ENCODE measurements at regions not wholly inside any gene's neighbourhood (a gene's known extent, or its start where the extent isn't known, plus 50 kb on each side); places are given as distances from the start of the nearest gene placed in this dataset.

GRCh38 chr4:111812114-111812513 lies 333.1 kb upstream of the FAM241A start:
- H3K36me3 ChIP-seq (ENCODE audit: low read length) = no peaks in the 10 kb centered on the region
- no peak overlapping the region for H3K27ac ChIP-seq (ENCODE audit: low read depth, low read length)
- H3K9me2 ChIP-seq (replicated peaks; ENCODE audit: insufficient read depth, low read length) = no peaks in the 10 kb centered on the region
- H3K79me2 ChIP-seq (ENCODE audit: insufficient read depth, low read length) = no peaks in the 10 kb centered on the region
- TF ChIP-seq, protein P1, sequence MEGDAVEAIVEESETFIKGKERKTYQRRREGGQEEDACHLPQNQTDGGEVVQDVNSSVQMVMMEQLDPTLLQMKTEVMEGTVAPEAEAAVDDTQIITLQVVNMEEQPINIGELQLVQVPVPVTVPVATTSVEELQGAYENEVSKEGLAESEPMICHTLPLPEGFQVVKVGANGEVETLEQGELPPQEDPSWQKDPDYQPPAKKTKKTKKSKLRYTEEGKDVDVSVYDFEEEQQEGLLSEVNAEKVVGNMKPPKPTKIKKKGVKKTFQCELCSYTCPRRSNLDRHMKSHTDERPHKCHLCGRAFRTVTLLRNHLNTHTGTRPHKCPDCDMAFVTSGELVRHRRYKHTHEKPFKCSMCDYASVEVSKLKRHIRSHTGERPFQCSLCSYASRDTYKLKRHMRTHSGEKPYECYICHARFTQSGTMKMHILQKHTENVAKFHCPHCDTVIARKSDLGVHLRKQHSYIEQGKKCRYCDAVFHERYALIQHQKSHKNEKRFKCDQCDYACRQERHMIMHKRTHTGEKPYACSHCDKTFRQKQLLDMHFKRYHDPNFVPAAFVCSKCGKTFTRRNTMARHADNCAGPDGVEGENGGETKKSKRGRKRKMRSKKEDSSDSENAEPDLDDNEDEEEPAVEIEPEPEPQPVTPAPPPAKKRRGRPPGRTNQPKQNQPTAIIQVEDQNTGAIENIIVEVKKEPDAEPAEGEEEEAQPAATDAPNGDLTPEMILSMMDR (IDR thresholded peaks at IDR 0.05; ENCODE audit: insufficient read depth, low read length, poor library complexity, severe bottlenecking) = no peak
- TF ChIP-seq EZH2phosphoT487 (conservative IDR thresholded peaks at IDR 0.05; ENCODE audit: low read length) = no peak
- H3K4me3 ChIP-seq (ENCODE audit: insufficient read depth, low read length, poor library complexity, severe bottlenecking) = no peak overlapping the region
- no peaks in the 10 kb centered on the region for H3K27me3 ChIP-seq (ENCODE audit: low read length)
- H3F3A ChIP-seq (ENCODE audit: insufficient read depth) = no peaks in the 10 kb centered on the region
- no peak overlapping the region for H2AFZ ChIP-seq (ENCODE audit: low read depth, low read length, severe bottlenecking)
- no peak overlapping the region for H3K9ac ChIP-seq (ENCODE audit: low read length)
- no peaks in the 10 kb centered on the region for H3K9me3 ChIP-seq (ENCODE audit: insufficient read depth, low read length)
- H3K4me2 ChIP-seq (ENCODE audit: low read depth, low read length, poor library complexity, severe bottlenecking) = no peak overlapping the region
- no peaks in the 10 kb centered on the region for H4K20me1 ChIP-seq (ENCODE audit: low read depth, low read length)

DNA sequence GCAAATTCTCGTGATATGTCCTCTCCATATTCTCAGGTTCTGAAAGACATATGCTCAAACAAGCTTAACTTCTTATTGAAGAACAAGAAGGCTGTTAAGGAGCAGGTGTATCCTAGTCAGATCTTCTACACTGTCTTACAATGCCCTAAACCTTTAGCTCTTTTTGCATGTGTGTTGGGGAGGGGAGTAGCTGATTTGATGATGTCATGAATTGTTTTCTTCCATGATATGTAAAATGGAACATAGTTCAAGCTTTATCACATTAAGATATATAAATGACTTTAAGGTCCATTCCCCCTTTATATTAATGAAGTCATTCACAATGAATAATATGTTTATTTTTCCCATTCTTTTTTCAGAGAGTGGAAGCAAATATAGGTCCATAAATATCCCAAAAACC lies 332.5 kb upstream of the FAM241A start:
- no peak overlapping the region for H3K4me2 ChIP-seq (ENCODE audit: low read depth, low read length, poor library complexity, severe bottlenecking)
- H3K9ac ChIP-seq (ENCODE audit: low read length) = no peak overlapping the region
- no peaks in the 10 kb centered on the region for H3K79me2 ChIP-seq (ENCODE audit: insufficient read depth, low read length)
- H2AFZ ChIP-seq (ENCODE audit: low read depth, low read length, severe bottlenecking) = no peak overlapping the region
- no peaks in the 10 kb centered on the region for H3F3A ChIP-seq (ENCODE audit: insufficient read depth)
- H3K27ac ChIP-seq (ENCODE audit: low read depth, low read length) = no peak overlapping the region
- no peaks in the 10 kb centered on the region for H3K9me3 ChIP-seq (ENCODE audit: insufficient read depth, low read length)
- no peak overlapping the region for H3K4me3 ChIP-seq (ENCODE audit: insufficient read depth, low read length, poor library complexity, severe bottlenecking)
- H3K27me3 ChIP-seq (ENCODE audit: low read length) = no peaks in the 10 kb centered on the region
- no peaks in the 10 kb centered on the region for H3K9me2 ChIP-seq (replicated peaks; ENCODE audit: insufficient read depth, low read length)
- no peaks in the 10 kb centered on the region for H3K36me3 ChIP-seq (ENCODE audit: low read length)
- no peak for TF ChIP-seq EZH2phosphoT487 (conservative IDR thresholded peaks at IDR 0.05; ENCODE audit: low read length)
- TF ChIP-seq, protein P1 (IDR thresholded peaks at IDR 0.05; ENCODE audit: insufficient read depth, low read length, poor library complexity, severe bottlenecking) = no peak
- H4K20me1 ChIP-seq (ENCODE audit: low read depth, low read length) = no peaks in the 10 kb centered on the region

DNA sequence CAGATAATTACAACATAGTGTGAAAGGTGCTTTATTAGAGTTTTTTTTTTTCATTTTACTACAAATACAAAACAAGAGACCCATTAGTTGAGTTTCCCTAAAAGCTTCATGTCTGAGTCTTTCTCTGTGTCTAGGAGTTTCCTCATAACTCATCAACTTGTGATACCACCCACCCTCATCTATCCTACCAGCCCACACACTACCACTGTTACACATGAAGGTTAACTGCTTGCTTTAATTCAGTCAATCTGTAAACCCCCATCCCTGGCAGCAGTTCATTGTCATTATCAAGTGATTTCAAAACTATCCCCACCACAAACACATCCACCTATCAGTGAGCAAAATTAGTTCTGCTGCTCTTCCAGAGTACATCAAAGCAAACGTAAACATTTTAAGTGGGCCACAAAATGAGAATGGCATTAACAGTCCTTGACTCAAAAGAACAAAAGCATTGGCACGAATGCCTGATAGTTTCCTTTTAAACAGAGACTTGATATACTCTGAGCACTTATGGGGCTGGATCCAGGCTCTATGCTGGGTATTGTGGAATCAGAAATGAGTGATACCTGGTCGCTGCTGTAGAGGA lies 331.6 kb upstream of the FAM241A start:
- H3K9me3 ChIP-seq (ENCODE audit: insufficient read depth, low read length) = no peaks in the 10 kb centered on the region
- H3K79me2 ChIP-seq (ENCODE audit: insufficient read depth, low read length) = no peaks in the 10 kb centered on the region
- H3K36me3 ChIP-seq (ENCODE audit: low read length) = no peaks in the 10 kb centered on the region
- H3F3A ChIP-seq (ENCODE audit: insufficient read depth) = no peaks in the 10 kb centered on the region
- H2AFZ ChIP-seq (ENCODE audit: low read depth, low read length, severe bottlenecking) = no peak overlapping the region
- H3K4me2 ChIP-seq (ENCODE audit: low read depth, low read length, poor library complexity, severe bottlenecking) = no peak overlapping the region
- TF ChIP-seq, protein P1 (IDR thresholded peaks at IDR 0.05; ENCODE audit: insufficient read depth, low read length, poor library complexity, severe bottlenecking) = no peak
- TF ChIP-seq EZH2phosphoT487 (conservative IDR thresholded peaks at IDR 0.05; ENCODE audit: low read length) = no peak
- H3K9me2 ChIP-seq (replicated peaks; ENCODE audit: insufficient read depth, low read length) = no peaks in the 10 kb centered on the region
- no peaks in the 10 kb centered on the region for H3K27me3 ChIP-seq (ENCODE audit: low read length)
- H3K9ac ChIP-seq (ENCODE audit: low read length) = no peak overlapping the region
- H3K4me3 ChIP-seq (ENCODE audit: insufficient read depth, low read length, poor library complexity, severe bottlenecking) = no peak overlapping the region
- H3K27ac ChIP-seq (ENCODE audit: low read depth, low read length) = no peak overlapping the region
- H4K20me1 ChIP-seq (ENCODE audit: low read depth, low read length) = no peaks in the 10 kb centered on the region
